NCI-H2107 treated with DMSO at 0.1 percent for 48 hours (cell line): ENCODE measurements at regions not wholly inside any gene's neighbourhood (a gene's known extent, or its start where the extent isn't known, plus 50 kb on each side); places are given as distances from the start of the nearest gene placed in this dataset.
"Not testable (repeated sequence)": the region's sequence is repeated elsewhere in the genome, so short reads cannot be mapped to it uniquely, and the experiment has no call there.

ENCODE experiments used
- DNase-seq: peaks from one replicate; lab custom pipeline; 2025; ENCODE audit not compliant: unreplicated experiment; lab: John Stamatoyannopoulos, UW

- not testable (repeated sequence) for DNase-seq
Observed at GRCh38 chr2:89950807-89951206, 1259.3 kb downstream of the RPIA start.

DNA sequence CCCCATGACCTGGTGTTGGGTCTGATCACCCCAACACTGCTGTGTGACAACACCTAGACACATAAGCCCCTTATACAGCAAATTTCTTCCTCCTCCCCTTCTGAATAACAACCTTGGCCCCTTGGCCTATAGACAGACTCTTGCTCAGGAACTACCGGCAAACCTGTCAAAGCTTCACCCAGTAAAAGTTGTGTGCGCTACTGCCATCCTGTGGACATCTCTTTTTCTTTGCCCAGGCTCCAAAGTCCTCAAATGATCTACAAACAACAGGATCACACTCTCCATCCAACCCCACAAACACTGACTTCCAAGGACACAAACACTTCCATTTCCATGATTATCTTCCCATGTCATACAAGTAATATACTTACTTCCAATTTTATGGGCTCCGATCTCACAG, 1265.8 kb downstream of the RPIA start:
- not testable (repeated sequence) for DNase-seq

DNA sequence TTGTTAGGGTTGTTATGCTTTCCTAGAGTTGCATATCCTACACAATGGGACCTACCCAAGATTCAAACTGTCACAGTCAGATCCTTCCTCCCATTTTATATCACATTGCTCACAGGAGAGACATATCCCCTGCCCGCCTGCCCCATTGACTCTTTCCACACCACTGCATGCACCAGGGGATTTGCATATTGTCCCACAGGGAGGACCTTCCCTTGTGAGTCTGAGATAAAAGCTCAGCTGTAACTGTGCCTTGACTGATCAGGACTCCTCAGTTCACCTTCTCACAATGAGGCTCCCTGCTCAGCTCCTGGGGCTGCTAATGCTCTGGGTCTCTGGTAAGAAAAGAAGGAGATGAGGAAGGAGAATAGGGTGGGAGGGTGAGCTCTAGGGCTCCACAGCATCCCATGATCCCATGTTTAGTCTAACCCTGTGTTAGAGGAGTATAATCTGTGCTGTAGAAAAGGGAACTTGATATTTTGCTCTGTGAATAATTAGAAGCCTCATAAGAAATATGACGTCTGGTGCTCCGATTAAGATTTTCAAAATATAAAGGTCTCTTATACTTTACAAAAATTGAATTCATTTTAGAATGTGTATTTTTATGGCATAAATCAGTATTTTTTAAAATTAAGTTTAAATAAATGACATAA, 1268.4 kb downstream of the RPIA start:
- DNase-seq, result not testable (repeated sequence)

DNA sequence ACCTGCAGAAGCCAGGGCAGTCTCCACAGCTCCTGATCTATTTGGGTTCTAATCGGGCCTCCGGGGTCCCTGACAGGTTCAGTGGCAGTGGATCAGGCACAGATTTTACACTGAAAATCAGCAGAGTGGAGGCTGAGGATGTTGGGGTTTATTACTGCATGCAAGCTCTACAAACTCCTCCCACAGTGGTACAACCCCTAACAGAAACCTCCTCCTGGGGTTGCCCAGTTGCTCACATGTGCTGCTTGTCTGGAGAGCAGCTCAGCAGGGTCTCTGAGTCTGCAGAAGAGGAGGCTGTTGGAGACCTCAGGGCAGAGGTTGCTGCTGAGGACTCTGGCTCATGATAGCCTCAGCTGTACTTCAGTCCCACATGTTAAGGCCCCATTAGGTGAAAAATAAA, 1269.1 kb downstream of the RPIA start:
- DNase-seq, result not testable (repeated sequence)

GRCh38 chr2:89968567-89968966, 1277.1 kb downstream of the RPIA start:
- DNase-seq, result not testable (repeated sequence)

DNA sequence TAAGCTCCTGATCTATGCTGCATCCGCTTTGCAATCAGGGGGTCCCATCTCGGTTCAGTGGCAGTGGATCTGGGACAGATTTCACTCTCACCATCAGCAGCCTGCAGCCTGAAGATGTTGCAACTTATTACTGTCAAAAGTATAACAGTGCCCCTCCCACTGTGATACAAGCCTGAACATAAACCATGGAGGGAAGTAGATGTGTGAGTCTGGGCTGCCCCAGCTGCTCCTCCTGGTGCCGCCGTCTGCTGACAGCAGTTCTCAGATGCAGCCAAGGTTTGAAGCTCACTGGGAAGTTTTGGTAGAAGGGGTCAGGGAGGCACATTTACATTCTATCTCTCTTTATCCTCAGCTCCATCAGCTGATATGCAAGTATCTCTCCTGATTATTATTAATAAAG, 1277.7 kb downstream of the RPIA start:
- DNase-seq, result not testable (repeated sequence)

DNA sequence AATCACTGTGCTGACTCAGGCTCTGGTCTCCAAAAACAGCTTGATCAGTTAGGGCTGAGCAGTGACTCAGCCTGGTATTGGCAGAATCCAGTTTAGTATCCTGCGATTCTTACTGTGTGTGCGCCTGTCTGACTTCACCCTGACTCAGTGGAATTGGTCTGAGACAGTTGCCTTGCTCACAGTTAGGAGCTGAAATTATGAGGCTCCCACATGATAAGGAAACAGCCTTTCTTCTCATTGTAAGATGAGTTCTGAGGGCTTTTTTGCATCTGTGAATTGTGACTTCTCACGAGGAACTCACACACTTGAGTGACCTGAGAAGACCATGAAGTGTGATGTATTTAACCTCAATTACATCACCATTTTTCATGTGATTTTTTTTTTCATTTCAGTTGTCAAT, 1282.4 kb downstream of the RPIA start:
- not testable (repeated sequence) for DNase-seq

DNA sequence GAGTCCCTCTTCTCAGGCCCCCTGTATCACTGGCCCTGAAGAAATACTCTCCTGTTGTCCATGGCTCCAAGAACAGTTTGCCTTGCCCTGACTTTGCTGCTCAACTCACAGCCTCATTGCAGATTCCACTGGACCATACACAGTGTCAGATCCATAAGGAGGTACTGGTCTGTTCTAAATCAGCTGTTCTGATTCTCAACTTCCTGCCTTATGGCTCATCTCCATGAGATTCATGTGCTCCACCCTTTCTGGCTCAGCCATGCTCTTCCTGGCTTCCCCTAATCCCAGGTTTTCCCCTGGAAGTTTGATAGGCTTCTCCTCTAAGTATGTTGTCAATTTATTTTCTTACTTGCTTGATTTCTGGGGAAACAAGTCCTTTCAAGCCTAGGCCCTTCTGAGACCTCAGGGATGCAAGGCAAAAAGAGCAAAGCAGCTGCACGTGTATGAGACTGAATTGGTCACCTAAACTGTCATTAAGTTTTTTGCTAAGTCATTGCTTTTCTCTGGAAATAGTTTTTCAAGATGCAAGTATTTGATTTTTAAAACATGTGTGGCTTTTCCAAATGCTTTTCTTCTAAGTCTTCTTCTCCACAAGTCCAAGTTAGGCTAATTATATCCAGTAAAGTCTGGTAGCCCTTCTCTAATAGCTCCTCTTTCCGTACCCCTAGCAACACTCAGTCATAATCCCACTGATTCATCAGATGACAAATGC, 1288.5 kb downstream of the RPIA start:
- DNase-seq, result not testable (repeated sequence)

DNA sequence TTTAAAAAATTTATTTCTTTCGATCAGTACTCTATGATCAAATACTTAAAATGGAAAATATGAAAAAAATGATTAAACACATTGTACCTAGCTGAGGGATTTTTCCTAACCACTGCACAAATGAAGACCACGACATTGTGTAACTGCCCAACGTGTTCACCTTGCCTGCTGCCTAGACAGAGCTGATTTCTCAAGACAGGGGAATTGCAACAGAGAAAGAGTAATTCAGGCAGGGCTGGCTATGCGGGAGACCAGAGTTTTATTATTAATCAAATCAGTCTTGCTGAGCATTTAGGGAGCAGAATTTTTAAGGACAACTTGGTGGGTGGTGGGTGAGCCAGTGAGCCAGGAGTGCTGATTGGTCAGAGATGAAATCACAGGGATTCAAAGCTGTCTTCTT, 1290.8 kb downstream of the RPIA start:
- not testable (repeated sequence) for DNase-seq

DNA sequence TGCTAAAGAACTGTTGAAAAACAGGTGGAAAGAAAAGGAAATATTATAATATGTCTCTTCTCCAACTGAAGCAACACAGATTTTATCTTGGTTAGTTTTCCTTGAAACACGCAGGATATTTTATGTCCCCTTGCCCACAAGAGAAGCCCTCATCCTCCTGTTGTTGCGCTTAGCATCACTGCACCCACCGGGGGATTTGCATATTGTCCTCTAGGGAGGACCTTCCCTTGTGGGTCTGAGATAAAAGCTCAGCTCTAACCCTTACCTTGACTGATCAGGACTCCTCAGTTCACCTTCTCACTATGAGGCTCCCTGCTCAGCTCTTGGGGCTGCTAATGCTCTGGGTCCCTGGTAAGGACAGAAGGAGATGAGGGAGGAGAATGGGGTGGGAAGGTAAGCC, 1294.2 kb downstream of the RPIA start:
- DNase-seq, result not testable (repeated sequence)

DNA sequence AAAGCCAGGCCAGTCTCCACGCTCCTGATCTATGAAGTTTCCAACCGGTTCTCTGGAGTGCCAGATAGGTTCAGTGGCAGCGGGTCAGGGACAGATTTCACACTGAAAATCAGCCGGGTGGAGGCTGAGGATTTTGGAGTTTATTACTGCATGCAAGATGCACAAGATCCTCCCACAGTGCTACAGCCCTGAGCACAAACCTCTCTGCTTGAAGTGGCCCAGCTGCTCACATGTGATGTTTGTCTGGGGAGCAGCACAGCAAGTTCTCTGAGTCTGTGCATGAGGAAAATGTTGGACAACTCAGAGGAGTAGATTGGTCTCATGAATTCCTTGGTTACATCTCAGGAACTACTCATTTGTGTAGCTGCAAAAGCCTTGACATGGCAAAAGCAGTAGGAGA, 1295.1 kb downstream of the RPIA start:
- DNase-seq, result not testable (repeated sequence)

GRCh38 chr2:89996779-89997178, 1305.3 kb downstream of the RPIA start:
- not testable (repeated sequence) for DNase-seq

DNA sequence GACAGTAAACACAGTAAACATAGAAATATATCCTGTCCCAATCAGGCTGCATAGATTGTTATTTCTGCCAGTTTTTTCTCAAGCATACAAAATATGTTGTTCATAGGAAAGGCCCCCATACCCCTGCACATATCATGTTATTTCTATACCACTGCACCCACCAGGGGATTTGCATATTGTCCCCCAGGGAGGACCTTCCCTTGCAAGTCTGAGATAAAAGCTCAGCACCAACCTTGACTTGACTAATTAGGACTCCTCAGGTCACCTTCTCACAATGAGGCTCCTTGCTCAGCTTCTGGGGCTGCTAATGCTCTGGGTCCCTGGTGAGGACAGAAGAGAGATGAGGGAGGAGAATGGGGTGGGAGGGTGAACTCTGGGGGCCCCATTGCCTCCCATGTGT, 1313.1 kb downstream of the RPIA start:
- DNase-seq, result not testable (repeated sequence)

- not testable (repeated sequence) for DNase-seq
Observed at GRCh38 chr2:90010442-90011100, 1319.1 kb downstream of the RPIA start.

- not testable (repeated sequence) for DNase-seq
Observed at GRCh38 chr2:90011101-90011443, 1319.6 kb downstream of the RPIA start.

DNA sequence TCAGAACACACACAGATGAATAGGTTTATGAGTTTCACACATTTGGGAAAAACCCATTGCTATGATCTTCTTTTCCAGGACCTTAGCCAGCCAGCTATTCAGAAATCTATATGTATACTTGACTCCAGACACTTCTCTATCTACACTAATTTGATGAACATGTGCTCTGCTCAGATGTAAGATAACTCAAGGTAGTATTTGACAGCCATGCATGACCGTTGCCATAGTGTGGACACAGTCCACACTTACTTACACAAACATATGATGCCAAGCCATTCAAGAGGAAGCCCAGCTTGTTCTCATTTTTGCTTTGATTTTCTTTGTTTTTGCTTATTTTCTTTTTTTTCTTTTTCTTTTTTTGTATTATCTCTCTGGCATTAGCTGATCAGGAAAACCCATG, 1328.4 kb downstream of the RPIA start:
- not testable (repeated sequence) for DNase-seq

DNA sequence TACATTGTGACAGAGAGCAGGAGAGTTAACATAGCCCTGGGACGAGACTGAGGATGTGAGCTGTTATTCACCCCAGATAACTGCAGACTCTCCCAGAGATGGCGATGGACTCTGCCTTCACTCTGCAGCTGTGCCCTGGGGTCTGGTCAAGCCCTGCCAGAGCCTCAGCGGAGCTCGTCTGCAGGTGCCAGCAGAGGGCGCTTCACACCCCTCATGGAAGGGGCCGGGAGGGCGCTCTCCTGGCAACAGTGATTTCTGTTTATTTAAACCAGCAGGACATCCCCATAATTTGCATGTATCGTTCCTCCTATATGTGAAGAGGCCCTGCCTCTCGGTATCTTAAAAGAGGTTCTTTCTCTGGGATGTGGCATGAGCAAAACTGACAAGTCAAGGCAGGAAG, 1329.8 kb downstream of the RPIA start:
- DNase-seq, result not testable (repeated sequence)

GRCh38 chr2:90027231-90027643, 1335.8 kb downstream of the RPIA start:
- DNase-seq, result not testable (repeated sequence)

DNA sequence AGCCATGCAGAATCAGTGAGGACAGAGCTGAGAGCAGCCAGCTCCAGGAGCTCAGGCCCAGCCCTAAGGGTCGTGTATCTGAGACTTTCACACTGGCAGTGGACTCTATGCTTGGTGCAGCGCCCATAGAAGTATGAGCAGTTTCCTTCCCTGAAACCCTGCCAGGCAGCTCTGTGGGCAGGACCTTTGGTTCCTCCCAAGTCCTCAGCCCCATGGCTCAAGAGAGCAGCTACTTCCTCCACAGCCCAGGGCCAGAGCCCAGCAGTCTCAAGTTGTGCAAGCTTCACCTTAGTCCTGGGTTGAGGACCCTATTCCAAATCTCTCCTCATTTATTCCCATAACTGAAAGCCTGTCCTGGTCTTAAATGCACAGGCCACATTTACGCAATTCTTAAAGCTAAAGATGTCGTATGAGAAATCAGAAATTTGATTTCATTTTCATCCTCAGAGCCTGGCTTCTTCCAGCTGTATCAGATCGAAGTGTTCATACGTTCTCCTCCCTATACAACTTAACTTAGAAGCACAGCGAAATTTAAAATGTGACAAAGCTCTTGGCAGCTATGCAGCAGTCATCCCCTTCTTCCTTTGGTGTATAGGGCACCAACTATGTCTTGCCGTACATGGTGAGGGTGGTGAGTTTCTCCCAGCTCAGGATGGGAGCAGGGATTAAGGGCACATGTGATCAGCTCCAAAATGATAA, 1337.1 kb downstream of the RPIA start:
- DNase-seq, result not testable (repeated sequence)

- not testable (repeated sequence) for DNase-seq
Observed at GRCh38 chr2:90029080-90029428, 1337.6 kb downstream of the RPIA start.

- DNase-seq, result not testable (repeated sequence)
Observed at GRCh38 chr2:90032269-90032668, 1340.8 kb downstream of the RPIA start.
